HG03457 (cell line): ENCODE measurements at regions not wholly inside any gene's neighbourhood (a gene's known extent, or its start where the extent isn't known, plus 50 kb on each side); places are given as distances from the start of the nearest gene placed in this dataset.

Experiments used
- ATAC-seq: cut with Tn5 transposase; IDR thresholded peaks from one replicate; pipeline ENCODE4 v1.9.1; 2021; ENCODE audit warnings: moderate number of reproducible peaks; ENCODE audit not compliant: unreplicated experiment

DNA sequence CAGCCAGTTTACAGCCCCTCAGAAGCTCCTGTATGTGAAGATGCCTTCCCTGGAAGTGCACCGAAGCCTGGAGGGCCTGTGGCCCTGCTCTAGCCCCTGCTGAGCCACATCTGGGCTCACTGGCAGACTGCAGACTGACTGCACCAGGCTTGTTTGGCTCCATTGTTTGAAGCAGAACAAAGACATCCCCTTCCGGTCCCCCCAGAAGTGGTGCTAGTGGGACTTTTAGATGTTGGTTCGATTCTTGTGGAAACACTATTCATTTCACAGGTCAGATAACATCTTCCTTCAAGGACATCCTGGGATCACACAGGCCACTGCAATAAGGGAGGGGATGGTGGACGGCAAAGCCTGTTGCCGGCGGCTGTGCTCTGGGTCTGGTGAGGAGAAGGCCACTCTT, 57.8 kb upstream of the CBLN2 start:
- ATAC-seq, result no peak

DNA sequence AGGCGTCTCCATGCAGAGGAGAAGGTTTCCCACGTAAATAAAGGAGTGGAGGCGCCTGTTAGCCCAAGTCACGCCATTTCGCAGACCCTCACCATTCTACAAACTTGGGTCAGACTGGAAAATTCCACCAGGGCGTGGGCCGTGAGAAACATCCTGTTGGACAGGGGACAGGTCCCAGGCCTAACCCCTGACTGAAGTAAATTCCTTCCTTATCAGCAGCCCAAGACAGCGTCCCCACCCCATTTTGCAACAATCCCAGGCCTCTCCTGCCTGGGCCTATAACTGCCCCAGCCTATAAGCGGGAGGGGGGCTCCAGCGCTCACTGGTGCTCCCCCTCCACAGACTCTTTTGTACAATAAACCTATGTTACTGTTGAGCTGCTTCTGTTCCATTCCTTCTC, 57.3 kb upstream of the CBLN2 start:
- ATAC-seq, result no peak
